Eye (tissue), 1 donor: ENCODE measurements at regions not wholly inside any gene's neighbourhood (a gene's known extent, or its start where the extent isn't known, plus 50 kb on each side); places are given as distances from the start of the nearest gene placed in this dataset.
"Not testable (repeated sequence)": the region's sequence is repeated elsewhere in the genome, so short reads cannot be mapped to it uniquely, and the experiment has no call there.

Source experiments
- DNase-seq: peaks from one replicate; pipeline ENCODE4 v3.0.0-alpha.2; 2015

DNA sequence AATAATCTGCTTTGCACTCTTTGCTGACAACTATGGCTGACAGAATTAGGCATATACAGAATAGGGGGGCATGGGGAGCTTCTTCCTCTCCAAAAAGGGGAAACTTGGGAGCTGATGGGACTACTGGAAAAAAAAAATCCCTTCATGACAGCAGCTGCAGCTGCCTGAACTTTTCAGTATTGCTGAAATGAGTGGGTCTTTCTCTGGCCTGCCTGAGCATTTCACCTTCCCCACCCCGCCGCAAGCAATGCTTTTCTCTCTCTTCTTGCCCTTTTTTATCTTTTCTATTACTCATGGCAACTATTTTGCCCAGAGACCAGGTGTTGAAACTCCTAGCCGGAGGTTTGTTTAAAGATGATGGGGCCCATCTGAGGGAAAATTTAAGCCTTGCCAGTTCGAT is 244.9 kb downstream of the SEMA3D start:
- DNase-seq, result no peak

DNA sequence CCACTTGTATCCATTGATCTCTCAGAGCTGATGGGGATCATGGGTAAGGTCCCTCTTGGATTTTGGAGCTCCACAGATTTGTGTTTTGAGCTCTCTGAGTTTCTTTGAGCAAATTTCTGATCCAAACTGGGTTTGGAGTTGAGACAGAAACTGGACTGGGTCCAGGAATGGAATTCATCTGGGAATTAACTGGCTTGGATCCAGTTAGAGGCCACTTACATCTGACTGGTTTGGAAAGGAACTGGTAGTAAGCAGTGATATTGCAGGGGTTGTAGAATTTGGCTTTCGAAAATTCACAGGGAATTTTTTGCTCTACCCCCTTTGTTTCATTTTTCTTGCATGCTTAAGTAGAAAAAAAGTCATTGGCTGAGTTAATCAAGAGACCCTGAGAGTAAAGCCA is 245.6 kb downstream of the SEMA3D start:
- no peak for DNase-seq

DNA sequence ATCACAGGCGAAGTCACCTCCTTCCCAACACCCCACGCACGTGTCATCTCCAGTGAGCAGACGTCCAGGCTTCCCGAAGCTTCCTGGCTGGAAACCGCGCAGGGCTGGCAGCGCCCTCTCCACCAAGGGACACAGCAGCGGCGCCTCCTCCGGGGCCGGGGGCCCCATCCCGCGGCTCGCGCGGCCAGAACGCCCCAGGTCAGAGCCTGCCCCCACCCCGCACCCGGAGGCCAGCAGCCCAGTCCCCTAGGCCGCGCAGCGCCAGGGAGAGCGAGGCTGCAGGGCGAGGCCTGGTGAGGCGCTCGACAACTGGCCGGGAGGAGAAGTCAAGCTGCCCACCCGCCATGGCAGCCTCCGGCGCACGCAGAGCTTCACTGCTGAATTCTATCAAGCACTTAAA is 247.0 kb downstream of the SEMA3D start:
- no peak for DNase-seq

DNA sequence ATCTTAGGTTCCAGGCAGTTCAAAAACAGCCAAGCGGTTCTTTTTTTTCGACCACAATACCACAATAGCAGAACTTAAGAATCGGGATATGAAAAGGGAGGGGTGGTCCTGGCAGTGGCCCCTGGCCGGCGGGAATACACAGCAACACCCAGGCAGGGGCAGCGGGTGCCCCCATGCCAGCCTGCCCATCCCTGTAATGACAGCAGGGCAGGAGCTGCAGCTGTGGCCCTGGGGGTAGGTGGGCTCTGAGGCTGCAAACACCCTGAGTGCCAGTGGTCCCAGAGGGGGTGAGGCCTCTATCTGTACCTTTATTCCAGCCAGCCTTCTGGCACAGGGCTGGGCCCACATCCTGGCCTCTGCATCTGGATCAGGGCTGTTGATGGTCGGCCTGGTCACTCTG is 247.4 kb downstream of the SEMA3D start:
- DNase-seq, result no peak

DNA sequence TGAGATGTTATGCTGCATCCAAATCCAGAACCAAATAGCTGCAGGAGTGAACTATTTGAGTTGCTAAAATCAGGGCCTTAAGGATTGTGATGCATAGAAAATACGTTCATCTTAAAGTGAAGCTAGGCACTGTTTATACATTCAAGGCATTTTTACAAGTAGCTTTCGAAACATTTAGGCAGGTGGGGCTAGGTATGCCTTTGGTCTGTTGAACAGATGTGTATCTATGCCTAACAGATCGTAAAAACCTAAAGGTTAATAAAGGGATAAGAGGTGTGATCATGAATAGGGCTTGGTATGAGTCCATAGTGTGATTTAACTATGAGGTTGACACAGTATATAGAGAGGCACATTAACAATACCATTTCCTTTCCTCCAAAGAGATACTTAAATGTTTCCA is 262.5 kb downstream of the SEMA3D start:
- DNase-seq, result no peak

DNA sequence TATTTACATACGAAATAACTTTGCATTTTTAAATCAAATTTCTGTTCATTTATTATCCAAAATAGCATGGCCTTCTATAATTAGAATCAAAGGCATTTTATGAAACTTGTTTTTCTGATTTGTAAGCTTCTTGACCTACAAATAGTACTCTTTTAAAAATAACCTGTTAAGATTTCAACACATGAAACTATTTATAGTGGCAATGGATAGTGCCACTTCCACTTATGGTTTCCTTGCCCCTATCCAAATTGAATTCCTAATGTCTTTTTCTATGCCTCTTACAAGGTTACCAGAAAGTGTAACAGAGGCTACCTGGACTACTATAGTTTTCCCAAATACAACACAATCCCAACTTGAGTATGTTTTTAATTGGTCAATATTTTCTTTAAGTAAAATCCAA is 263.5 kb downstream of the SEMA3D start:
- DNase-seq, result no peak

DNA sequence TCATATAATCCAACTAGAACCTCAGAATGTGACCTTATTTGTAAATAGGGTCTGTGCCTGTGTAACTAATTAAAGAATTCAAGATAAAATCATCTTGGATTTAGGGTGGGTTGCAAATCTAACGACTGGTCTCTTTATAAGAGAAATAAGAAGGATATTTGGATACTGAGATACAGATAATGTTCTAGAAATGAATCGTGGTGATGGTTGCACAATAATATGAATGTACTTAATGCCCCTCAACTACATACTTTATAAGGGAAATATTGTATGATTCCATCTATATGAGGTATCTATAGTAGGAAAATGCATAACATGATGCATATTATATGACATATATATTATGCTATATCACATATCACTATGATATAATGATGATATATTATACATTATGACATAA is 265.7 kb downstream of the SEMA3D start:
- DNase-seq, result no peak

DNA sequence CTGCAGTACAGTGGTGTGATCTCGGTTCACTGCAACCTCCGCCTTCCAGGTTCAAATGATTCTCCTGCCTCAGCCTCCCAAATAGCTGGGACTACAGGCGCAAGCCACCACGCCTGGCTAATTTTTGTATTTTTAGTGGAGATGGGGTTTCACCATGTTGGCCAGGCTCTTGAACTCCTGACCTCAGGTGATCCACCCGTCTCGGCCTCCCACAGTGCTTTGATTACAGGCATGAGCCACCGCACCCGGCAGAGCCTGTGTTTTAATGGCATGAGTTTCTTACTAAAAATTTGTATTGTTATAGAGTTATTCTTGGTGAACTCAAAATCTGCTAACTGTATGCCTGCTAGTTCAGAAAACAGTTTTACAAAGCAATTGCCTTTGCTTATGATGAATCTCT is 269.9 kb downstream of the SEMA3D start:
- not testable (repeated sequence) for DNase-seq

DNA sequence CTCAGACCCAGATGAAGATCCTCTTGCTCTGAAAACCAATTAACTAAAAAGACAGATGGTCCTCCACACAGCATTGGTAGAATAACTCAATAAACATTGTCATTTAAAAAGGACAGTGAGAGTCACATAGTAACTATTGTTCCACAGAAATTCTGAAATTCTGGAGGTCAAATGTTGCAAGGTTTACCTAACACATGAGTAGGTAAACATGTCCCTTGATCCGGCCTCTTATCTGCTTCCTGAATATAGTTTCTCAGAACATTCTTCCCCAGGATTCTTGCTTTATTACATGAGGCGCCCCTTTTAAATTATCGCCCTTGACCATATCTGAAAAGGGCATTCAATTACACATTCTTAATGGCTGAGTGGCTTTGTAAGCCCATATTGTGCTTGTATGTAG is 270.7 kb downstream of the SEMA3D start:
- no peak for DNase-seq

DNA sequence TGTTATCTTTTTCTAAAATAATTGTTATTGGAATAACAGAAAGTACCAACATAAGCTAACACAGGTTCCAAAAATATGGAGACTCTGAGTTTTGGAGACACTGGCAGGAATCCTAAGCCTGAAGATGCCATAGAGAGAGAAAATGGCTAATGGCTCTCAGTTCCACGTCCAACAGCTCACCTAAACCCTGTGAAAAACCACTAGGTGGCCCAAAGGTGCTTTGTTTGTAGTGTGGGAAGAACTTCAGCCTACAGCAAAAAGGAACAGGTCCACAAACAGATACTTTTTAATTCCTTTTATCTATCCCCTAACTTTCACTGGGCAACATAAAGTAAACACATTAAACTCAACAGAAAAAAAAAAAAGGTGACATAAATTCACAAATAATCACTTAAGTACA is 272.3 kb downstream of the SEMA3D start:
- no peak for DNase-seq

DNA sequence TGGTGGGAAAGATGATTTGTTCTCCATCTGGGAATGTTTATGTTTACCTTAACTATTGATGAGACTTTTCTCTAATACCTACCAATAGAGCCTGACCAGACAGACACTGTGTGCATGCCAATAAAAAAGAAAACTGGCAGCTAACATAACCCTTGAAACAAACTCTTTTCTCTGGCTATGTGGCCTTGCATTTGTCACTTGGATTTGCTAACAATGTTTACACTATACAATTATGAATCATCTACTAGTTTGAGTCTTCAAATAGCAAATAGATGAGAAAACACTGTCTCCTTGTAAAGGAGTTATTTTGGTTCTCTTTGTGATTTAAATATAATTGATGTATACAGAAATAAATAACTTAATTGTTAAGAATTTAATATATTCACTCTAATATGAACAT is 273.1 kb downstream of the SEMA3D start:
- DNase-seq, result no peak

DNA sequence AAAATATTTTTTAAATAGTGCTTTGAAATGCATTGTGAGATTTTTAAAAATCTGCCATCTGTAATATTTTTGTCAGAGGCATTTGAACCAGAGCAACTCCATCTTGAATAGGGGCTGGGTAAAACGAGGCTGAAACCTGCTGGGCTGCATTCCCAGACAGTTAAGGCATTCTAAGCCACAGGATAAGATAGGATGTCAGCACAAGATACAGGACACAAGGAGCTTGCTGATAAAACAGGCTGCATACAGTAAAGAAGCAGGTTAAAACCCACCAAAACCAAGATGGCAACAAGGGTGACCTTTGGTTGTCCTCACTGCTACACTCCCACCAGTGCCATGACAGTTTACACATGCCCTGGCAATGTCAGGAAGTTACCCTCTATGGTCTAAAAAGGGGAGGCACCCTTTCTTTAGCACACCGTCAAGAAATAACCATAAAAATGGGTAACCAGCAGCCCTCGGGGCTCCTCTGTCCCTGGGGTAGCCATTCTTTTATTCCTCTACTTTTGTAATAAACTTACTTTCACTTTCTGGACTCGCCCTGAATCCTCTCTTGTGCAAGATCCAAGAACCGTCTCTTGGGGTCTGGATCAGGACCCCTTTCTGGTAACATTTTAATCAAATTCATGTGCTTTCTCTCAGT is 273.7 kb downstream of the SEMA3D start:
- no peak for DNase-seq

DNA sequence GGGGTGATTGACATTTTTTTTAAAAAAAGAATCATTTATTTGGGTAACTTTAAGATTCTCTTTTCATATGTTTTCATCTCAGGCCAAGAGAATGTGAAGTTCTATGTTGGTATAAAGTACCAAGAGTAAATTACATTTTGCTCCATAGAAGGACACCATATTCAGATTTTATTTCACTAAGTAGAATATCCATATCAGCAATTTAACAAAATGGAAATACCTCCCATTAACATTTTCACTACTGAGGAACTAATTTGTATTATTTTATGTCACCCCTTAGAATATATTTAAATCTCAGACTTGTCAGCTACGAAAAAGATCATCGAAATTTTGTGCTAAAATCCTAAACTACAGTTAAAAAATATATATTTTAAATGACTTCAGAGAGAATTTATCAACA is 274.3 kb downstream of the SEMA3D start:
- DNase-seq, result no peak

DNA sequence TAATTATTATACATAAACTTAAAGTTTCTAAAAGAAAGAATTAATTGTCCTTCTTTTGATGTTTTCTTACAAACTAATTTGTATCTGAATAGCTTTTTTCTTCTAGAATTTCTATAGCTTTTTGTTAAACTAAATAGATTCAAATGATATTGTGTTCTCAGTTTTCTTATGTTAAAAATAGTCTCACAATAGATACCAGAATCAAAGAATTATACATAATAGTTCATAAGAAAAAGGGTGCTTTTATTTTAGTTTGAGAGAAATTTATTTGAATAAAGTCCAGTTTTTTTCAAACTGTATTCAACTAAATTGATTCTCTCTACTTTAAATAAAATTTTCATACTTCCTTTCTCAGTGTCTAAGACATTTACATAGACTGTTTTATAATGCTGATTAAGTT is 274.8 kb downstream of the SEMA3D start:
- DNase-seq, result no peak

DNA sequence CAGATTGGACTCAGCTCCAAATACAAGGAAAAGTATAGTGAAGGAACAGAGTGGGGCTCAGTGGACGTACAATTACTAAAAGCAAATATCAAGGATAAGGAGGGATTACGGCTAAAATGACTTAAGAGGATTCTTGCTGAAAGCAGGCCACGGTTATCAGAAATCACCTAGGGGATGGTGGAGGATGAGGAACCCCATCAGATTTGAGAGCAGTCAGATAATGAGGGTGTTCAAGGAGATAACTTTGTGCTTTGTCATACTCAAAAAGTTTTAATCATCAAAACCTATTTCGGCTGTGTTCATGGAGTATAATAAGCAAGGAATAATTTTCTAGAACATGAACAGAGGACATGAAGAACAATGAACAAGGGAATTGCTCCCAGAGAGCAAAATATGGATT is 275.8 kb downstream of the SEMA3D start:
- DNase-seq, result no peak

DNA sequence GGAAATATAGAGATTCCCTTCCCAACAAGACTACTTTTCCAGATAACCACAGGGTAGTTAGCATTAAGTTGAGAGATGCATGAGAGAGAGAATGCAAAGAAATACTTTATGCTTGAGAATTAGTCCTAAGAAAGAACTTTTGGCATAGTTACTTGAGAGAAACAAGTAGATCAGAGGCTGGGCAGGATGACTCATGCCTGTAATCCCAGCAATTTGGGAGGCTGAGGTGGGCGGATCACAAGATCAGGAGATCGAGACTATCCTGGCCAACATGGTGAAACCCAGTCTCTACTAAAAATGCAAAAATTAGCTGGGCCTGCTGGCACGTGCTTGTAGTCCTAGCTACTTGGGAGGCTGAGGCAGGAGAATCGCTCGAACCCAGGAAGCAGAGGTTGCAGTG is 276.5 kb downstream of the SEMA3D start:
- DNase-seq, result not testable (repeated sequence)

DNA sequence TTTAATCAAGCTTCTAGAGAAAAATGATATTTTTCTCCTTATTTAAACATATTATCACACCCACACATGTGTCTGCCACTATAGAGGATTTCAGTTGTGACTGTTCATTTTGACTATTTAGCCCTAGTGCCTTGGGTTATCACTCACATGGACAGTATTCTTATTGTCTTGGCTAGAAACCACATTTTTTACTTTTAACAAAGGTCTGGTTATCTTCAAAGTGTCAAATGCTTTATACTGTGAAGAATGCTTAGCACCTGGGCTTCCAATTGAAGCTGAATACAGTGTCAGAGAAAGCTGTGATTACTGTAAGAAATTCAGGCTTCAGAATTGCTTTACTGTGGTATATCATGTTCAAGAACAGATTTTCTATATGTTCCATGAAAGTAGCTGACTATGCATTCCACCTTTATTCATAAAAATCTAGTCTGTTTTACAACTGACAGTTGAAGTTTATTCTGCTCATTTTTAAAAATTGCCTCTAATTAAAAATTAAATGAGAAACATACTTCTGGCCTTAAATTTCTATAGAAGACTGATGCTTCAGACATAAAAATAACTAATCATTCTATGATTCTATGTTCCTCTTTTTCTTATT is 278.6 kb downstream of the SEMA3D start:
- no peak for DNase-seq

DNA sequence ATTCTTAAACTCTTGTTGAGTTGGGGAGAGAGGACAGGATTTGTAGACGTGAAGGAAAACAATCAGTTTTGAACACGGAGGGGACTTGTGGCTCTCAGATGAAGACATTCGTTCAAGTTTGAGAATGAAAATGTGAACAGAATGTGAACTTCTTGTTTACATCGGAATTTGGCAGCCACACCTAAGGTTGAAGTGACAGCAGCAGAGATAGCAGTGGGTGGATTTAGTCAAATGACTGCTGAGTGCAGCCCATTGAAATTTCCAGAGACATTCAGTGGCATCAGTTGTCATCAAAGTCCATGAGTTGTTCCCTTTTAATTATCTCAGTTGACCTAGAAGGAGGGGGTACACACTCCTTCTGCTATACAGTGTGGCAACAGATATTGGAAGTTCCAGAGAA is 280.0 kb downstream of the SEMA3D start:
- DNase-seq, result no peak

DNA sequence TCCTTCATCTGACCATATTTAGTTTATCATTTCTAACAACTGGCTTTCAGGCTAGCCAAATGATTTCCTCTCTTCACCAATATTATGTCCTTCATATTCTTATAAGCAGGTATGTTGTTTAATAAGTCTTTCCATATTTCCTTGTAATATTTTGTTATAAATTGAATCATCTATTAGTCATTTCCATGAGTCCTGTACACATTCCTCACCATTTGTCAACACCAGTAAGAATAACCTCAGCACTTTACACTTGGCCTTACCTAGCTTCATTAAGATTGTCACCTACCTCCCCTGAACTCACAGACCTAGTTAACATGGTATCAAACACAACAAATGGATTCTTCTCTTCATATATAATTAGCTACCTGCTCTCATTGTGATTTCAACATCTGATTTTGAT is 282.3 kb downstream of the SEMA3D start:
- DNase-seq, result no peak

DNA sequence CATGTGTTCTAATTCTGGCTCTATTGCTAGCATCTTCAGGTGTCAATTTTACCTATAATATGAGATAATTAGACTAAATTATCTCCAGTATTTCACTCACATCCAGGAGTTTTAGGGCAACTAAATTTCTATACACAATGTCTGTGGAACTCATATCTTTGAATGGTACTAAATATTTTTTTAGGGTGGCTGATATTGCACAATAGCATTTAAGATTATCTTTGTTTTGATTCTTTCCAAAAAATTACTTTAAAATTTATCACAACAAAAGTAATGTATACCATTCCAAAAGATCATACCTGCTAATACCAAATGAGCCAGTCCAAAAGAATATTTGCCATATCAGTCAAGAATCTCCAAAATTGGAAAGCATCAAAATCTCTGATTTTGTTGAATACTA is 285.5 kb downstream of the SEMA3D start:
- no peak for DNase-seq

DNA sequence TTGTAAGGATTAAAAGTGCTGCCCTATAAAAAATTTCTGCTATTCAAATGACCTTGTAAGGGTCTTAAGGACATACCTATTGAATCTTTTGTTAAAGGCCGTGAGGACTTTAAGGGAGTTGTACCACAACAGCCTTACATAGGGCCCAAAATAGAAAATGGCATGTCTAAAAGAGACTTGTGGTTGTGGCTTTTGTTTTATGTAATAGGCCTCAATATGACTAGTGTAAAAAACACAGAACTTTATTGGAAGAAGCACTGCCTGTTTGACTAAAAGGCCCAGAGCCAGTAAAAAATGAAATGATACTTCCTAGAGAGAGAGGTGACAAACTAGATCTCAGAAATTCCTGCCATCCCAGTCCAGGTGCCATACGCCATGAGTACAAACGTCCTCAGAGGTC is 286.6 kb downstream of the SEMA3D start:
- DNase-seq, result no peak

DNA sequence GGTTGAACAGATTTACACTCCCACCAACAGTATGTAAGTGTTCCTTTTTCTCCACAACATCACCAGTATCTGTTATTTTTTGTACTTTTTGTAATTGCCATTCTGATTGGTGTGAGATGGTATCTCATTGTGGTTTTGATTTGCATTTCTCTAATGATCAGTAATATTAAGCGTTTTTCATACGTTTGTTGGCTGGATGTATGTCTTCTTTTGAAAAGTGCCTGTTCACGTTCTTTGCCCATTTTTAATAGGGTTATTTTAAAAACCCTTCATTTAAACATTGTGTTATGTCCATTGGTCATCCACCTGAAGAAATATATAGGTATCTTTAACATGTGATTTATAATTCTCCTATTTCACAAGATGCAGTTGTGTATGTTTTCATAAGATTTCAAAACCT is 291.3 kb downstream of the SEMA3D start:
- no peak for DNase-seq

DNA sequence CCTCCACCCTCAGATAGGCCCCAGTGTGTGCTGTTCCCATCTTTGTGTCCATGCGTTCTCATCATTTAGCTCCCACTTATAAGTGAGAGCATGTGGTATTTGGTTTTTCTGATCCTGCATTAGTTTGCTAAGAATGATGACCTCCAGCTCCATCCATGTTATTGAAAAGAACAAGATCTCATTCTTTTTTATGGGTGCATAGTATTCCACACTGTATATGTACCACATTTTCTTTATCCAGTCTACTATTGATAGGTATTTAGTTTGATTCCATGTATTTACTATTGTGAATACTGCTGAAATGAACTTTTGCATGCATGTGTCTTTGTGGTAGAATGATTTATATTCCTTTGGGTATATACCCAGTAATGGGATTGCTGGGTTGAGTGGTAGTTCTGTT is 303.3 kb downstream of the SEMA3D start:
- DNase-seq, result not testable (repeated sequence)

DNA sequence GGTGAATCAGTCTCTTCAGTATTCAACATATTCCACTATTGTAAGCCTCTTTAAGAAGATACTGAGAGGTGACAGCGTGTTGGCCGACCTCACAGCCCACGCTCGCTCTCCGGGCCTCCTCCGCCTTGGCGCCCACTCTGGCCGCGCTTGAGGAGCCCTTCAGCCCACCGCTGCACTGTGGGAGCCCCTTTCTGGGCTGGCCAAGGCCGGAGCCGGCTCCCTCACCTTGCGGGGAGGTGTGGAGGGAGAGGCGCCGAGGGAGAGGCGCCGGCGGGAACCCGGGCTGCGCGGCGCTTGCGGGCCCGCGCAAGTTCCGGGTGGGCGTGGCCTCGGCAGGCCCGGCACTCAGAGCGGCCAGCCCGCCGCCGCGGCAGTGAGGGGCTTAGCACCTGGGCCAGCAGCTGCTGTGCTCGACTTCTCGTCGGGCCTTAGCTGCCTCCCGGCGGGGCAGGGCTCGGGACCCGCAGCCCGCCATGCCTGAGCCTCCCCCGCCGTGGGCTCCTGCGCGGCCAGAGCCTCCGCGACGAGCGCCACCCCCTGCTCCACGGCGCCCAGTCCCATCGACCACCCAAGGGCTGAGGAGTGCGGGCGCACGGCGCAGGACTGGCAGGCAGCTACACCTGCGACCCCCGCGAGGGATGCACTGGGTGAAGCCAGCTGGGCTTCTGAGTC is 306.4 kb downstream of the SEMA3D start:
- DNase-seq, result not testable (repeated sequence)
